K562 (cell line): ENCODE measurements at regions not wholly inside any gene's neighbourhood (a gene's known extent, or its start where the extent isn't known, plus 50 kb on each side); places are given as distances from the start of the nearest gene placed in this dataset.

Experiments used
- ATAC-seq: fragments of 200-7000 bp; cut with Tn5 transposase; 3 replicates; pipeline ENCODE4 v1.9.1; 2020; ENCODE audit warnings: moderate library complexity
- BruUV-seq: library from RNA; stranded (reverse); fragments of 400-500 nt; replicated peaks from 2 replicates; lab custom pipeline; 2021; lab: Mats Ljungman, UMichigan
- CTCF ChIA-PET: fragments of 300-600 bp; formaldehyde crosslinking; extraction: SDS; loops from one replicate; lab custom pipeline; 2021; ENCODE audit warnings: low intra/inter-chr PET ratio; lab: Yijun Ruan, JAX
- POLR2A ChIA-PET: fragments of 300-600, 350-650 bp; sonication (Branson Sonifier 250); formaldehyde crosslinking; extraction: SDS; loops from one replicate; lab custom pipeline; 2021; ENCODE audit warnings: antibody characterized with exemption, inconsistent platforms; lab: Yijun Ruan, JAX
- DNase-seq, 4 experiments: peaks; one replicate each; pipeline versions ENCODE4 v3.0.0 to v3.0.0-alpha.2; 2011 to 2018; ENCODE audit warnings: low spot score in 3 of 4, mixed read lengths in 3 of 4; ENCODE audit errors: extremely low read depth in 1 of 4
- FAIRE-seq: peaks from 2 replicates; lab custom pipeline; 2011; peaks lifted over from hg19 to GRCh38; lab: Jason Lieb, UNC
- H2AFZ ChIP-seq: 2 replicates; pipeline ENCODE4 v1.6.0; 2011; ENCODE audit warnings: low read depth, low read length, control low read depth, inconsistent platforms
- H3K27ac ChIP-seq: fragments of 200-600 bp; 3 replicates; pipeline ENCODE4 v1.8.0; 2011; ENCODE audit warnings: low read depth, mild to moderate bottlenecking, control low read depth, inconsistent platforms, low read length, moderate library complexity, mixed read lengths; ENCODE audit errors: extremely low read depth
- H3K27me3 ChIP-seq, 2 experiments: fragments of 300-600 bp in 1 of 2; 2 replicates in 1 of 2; 3 replicates in 1 of 2; pipeline versions ENCODE4 v1.6.0 to v1.8.0; 2011; ENCODE audit warnings: inconsistent platforms in 2 of 2, low read length in 2 of 2, mild to moderate bottlenecking in 1 of 2, mixed read lengths in 1 of 2, moderate library complexity in 1 of 2; ENCODE audit not compliant: control insufficient read depth in 2 of 2, insufficient read depth in 2 of 2
- H3K36me3 ChIP-seq: fragments of 300-600 bp; 3 replicates; pipeline ENCODE4 v1.8.0; 2011; ENCODE audit warnings: mild to moderate bottlenecking, low read length, inconsistent platforms; ENCODE audit not compliant: control insufficient read depth, insufficient read depth
- H3K4me1 ChIP-seq, 2 experiments: fragments of 200-600 bp in 1 of 2; replicated peaks in 1 of 2; 2 replicates in 1 of 2; 3 replicates in 1 of 2; pipeline versions ENCODE4 v1.5.1 to v1.8.0; 2011; ENCODE audit warnings: inconsistent platforms in 2 of 2, low read length in 2 of 2, mild to moderate bottlenecking in 1 of 2, mixed read lengths in 1 of 2, moderate library complexity in 1 of 2; ENCODE audit not compliant: control insufficient read depth in 2 of 2, insufficient read depth in 2 of 2
- H3K4me2 ChIP-seq: 2 replicates; pipeline ENCODE4 v1.6.1; 2011; ENCODE audit warnings: low read length, control low read depth, inconsistent platforms, mixed read lengths; ENCODE audit not compliant: insufficient read depth
- H3K4me3 ChIP-seq: fragments of 200-600 bp; sonication (generic), shearing (Covaris generic); 2 replicates; pipeline ENCODE4 v1.5.1; 2016; ENCODE audit warnings: control low read depth, inconsistent platforms
- H3K79me2 ChIP-seq: fragments of 200-600 bp; 3 replicates; pipeline ENCODE4 v1.8.0; 2011; ENCODE audit warnings: low read length, inconsistent platforms; ENCODE audit not compliant: control insufficient read depth, insufficient read depth
- H3K9ac ChIP-seq, 2 experiments: 2 replicates each; pipeline versions ENCODE4 v1.6.0 to v1.6.1; 2011; ENCODE audit warnings: low read depth in 2 of 2, low read length in 2 of 2, control low read depth in 1 of 2, inconsistent platforms in 1 of 2, mild to moderate bottlenecking in 1 of 2, mixed read lengths in 1 of 2; ENCODE audit not compliant: insufficient read depth in 1 of 2
- H3K9me1 ChIP-seq: one replicate; pipeline ENCODE4 v1.6.0; 2011; ENCODE audit warnings: inconsistent platforms, mild to moderate bottlenecking, low read length, moderate library complexity; ENCODE audit not compliant: control insufficient read depth, insufficient read depth
- H3K9me3 ChIP-seq: replicated peaks from 2 replicates; pipeline ENCODE4 v1.5.1; 2011; ENCODE audit warnings: low read depth, low read length, inconsistent platforms; ENCODE audit not compliant: control insufficient read depth, insufficient read depth
- H4K20me1 ChIP-seq: replicated peaks from 2 replicates; pipeline ENCODE4 v1.6.1; 2011; ENCODE audit warnings: low read length, inconsistent platforms, mixed read lengths; ENCODE audit not compliant: control insufficient read depth, insufficient read depth
- BCOR ChIP-seq: fragments of 450-650 bp; IDR thresholded peaks from 2 replicates; pipeline ENCODE4 v1.6.1; 2016
- BRF2 ChIP-seq: IDR thresholded peaks from 3 replicates; pipeline ENCODE4 v1.6.1; 2011; ENCODE audit warnings: borderline replicate concordance, mild to moderate bottlenecking; ENCODE audit not compliant: insufficient read length, insufficient read depth
- FOXJ2 ChIP-seq: fragments of 200-800 bp; sonication (Bioruptor generic); IDR thresholded peaks from 2 replicates; pipeline ENCODE4 v1.6.1; 2016; ENCODE audit warnings: missing genetic modification characterization, missing compliant biosample characterization
- KHSRP ChIP-seq: fragments of 450-650 bp; IDR thresholded peaks from 2 replicates; pipeline ENCODE4 v1.6.1; 2017
- TOE1 ChIP-seq, 2 experiments: fragments of 450-650 bp in 1 of 2; sonication (generic) in 1 of 2; formaldehyde crosslinking in 1 of 2; IDR thresholded peaks; 2 replicates each; pipeline versions ENCODE4 v1.7.1 to v1.8.0; 2016 to 2022; ENCODE audit warnings: borderline replicate concordance in 2 of 2, mild to moderate bottlenecking in 2 of 2, antibody characterized with exemption in 1 of 2, inconsistent platforms in 1 of 2, low read depth in 1 of 2, missing genetic modification reagents in 1 of 2, moderate library complexity in 1 of 2
- XRCC4 ChIP-seq: IDR thresholded peaks from one replicate; pipeline ENCODE4 v1.6.1; 2011; ENCODE audit not compliant: insufficient read depth, insufficient read length; ENCODE audit errors: extremely low read depth
- ZNF140 ChIP-seq: fragments of 250-450 bp; sonication (Bioruptor Pico); IDR thresholded peaks from 2 replicates; pipeline ENCODE4 v1.8.0; 2021; ENCODE audit warnings: moderate library complexity, mild to moderate bottlenecking, inconsistent platforms
- ZNF174 ChIP-seq: fragments of 250-450 bp; sonication (Bioruptor Pico); IDR thresholded peaks from 2 replicates; pipeline ENCODE4 v1.4.0; 2020; ENCODE audit warnings: mild to moderate bottlenecking
- WGBS: fragments of 100-300 bp; shearing (Covaris generic); methylation state at CpG from one replicate; pipeline ENCODE4 v1.1.6; 2016; ENCODE audit warnings: low coverage, mixed read lengths; ENCODE audit not compliant: insufficient coverage; ENCODE audit errors: missing lambda C conversion rate; 5-methylcytosine and 5-hydroxymethylcytosine counted together
- in situ Hi-C: fragments of 300-500 bp; cut with MboI; formaldehyde crosslinking; loops from 4 replicates; pipeline ENCODE4 v1.15.0; 2018; ENCODE audit warnings: inconsistent platforms, mixed read lengths
- intact Hi-C: fragments of 100-400 bp; cut with micrococcal nuclease; formaldehyde crosslinking; loops from 2 replicates; pipeline ENCODE4 v1.14.2; 2022
- TF ChIP-seq, protein P1 (sequence below), 2 experiments: fragments of 150-350 bp in 1 of 2; IDR thresholded peaks; 2 replicates each; pipeline ENCODE4 v1.6.1; 2012 to 2016; ENCODE audit warnings: low read depth in 2 of 2, low read length in 2 of 2, mild to moderate bottlenecking in 1 of 2, moderate library complexity in 1 of 2
- TF ChIP-seq, protein P2 (sequence below): sonication (generic); formaldehyde crosslinking; IDR thresholded peaks from 2 replicates; pipeline ENCODE4 v1.8.1; 2023; ENCODE audit warnings: mild to moderate bottlenecking, missing genetic modification reagents
- TF ChIP-seq, protein P3 (sequence below): fragments of 150-350 bp; IDR thresholded peaks from 2 replicates; pipeline ENCODE4 v1.6.1; 2014; ENCODE audit warnings: low read depth, mild to moderate bottlenecking, low read length, borderline replicate concordance

DNA sequence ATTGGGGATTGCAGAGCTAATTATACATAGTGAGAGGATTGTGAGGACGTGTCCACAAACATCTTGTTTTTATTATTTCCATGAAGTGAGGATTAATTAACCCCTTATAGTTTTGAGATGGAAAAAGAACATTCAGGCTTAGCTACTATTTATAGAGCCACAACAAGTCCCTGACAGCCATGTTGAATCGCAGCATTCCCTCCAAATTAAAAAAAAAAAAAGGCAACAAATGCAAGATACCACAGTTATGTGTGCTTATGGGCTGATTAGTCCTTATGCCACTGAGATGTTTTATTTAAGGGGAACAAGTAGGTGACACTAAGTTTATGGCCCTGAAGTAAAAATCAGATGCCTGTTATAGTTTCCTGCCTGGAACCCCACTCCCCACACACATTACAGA lies 350.3 kb downstream of the GPAM start (continued):
- TF ChIP-seq TOE1 (IDR thresholded peaks at IDR 0.05; ENCODE audit: borderline replicate concordance) (no peak), TOE1 (CRISPR knock-in tag; IDR thresholded peaks at IDR 0.05; ENCODE audit: borderline replicate concordance, low read depth) (no peak), KHSRP (no peak), FOXJ2 (tag) (no peak), BRF2 (no peak)
- TF ChIP-seq, protein P1, sequence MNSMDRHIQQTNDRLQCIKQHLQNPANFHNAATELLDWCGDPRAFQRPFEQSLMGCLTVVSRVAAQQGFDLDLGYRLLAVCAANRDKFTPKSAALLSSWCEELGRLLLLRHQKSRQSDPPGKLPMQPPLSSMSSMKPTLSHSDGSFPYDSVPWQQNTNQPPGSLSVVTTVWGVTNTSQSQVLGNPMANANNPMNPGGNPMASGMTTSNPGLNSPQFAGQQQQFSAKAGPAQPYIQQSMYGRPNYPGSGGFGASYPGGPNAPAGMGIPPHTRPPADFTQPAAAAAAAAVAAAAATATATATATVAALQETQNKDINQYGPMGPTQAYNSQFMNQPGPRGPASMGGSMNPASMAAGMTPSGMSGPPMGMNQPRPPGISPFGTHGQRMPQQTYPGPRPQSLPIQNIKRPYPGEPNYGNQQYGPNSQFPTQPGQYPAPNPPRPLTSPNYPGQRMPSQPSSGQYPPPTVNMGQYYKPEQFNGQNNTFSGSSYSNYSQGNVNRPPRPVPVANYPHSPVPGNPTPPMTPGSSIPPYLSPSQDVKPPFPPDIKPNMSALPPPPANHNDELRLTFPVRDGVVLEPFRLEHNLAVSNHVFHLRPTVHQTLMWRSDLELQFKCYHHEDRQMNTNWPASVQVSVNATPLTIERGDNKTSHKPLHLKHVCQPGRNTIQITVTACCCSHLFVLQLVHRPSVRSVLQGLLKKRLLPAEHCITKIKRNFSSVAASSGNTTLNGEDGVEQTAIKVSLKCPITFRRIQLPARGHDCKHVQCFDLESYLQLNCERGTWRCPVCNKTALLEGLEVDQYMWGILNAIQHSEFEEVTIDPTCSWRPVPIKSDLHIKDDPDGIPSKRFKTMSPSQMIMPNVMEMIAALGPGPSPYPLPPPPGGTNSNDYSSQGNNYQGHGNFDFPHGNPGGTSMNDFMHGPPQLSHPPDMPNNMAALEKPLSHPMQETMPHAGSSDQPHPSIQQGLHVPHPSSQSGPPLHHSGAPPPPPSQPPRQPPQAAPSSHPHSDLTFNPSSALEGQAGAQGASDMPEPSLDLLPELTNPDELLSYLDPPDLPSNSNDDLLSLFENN (IDR thresholded peaks at IDR 0.05; ENCODE audit: low read depth in 2 of 2, low read length in 2 of 2), result no peak
- TF ChIP-seq, all 486 proteins: peak for 0

- H3K9ac ChIP-seq, result no peak overlapping the region
- no peak for ATAC-seq
- no peaks in the 10 kb centered on the region for H4K20me1 ChIP-seq
- CTCF ChIA-PET, result no interaction called here
- H3K4me2 ChIP-seq, result no peak overlapping the region
- POLR2A ChIA-PET, result no interaction called here
- H3K9me1 ChIP-seq, result no peaks in the 10 kb centered on the region
- H3K36me3 ChIP-seq, result no peaks in the 10 kb centered on the region
- no TSS peak for BruUV-seq
- FAIRE-seq, result no peak
- H3K79me2 ChIP-seq, result no peaks in the 10 kb centered on the region
- no peaks in the 10 kb centered on the region for H3K9me3 ChIP-seq
- H3K4me1 ChIP-seq, result no peaks in the 10 kb centered on the region
- no peak for DNase-seq
- H2AFZ ChIP-seq, result no peak overlapping the region
- 1% methylated on average over 8 of the region's 8 CpGs for WGBS
- H3K4me3 ChIP-seq, result no peak overlapping the region
- intact Hi-C loops (no loop called here), in situ Hi-C loops (no loop called here)
- no peak overlapping the region for H3K27ac ChIP-seq
- H3K27me3 ChIP-seq, result no peaks in the 10 kb centered on the region
- TF ChIP-seq, protein P2, sequence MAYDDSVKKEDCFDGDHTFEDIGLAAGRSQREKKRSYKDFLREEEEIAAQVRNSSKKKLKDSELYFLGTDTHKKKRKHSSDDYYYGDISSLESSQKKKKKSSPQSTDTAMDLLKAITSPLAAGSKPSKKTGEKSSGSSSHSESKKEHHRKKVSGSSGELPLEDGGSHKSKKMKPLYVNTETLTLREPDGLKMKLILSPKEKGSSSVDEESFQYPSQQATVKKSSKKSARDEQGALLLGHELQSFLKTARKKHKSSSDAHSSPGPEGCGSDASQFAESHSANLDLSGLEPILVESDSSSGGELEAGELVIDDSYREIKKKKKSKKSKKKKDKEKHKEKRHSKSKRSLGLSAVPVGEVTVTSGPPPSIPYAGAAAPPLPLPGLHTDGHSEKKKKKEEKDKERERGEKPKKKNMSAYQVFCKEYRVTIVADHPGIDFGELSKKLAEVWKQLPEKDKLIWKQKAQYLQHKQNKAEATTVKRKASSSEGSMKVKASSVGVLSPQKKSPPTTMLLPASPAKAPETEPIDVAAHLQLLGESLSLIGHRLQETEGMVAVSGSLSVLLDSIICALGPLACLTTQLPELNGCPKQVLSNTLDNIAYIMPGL (CRISPR knock-in tag), result no peak
- TF ChIP-seq ZNF174 (CRISPR knock-in tag) (no peak), ZNF140 (no peak), XRCC4 (no peak), BCOR (no peak)
- TF ChIP-seq, protein P3, sequence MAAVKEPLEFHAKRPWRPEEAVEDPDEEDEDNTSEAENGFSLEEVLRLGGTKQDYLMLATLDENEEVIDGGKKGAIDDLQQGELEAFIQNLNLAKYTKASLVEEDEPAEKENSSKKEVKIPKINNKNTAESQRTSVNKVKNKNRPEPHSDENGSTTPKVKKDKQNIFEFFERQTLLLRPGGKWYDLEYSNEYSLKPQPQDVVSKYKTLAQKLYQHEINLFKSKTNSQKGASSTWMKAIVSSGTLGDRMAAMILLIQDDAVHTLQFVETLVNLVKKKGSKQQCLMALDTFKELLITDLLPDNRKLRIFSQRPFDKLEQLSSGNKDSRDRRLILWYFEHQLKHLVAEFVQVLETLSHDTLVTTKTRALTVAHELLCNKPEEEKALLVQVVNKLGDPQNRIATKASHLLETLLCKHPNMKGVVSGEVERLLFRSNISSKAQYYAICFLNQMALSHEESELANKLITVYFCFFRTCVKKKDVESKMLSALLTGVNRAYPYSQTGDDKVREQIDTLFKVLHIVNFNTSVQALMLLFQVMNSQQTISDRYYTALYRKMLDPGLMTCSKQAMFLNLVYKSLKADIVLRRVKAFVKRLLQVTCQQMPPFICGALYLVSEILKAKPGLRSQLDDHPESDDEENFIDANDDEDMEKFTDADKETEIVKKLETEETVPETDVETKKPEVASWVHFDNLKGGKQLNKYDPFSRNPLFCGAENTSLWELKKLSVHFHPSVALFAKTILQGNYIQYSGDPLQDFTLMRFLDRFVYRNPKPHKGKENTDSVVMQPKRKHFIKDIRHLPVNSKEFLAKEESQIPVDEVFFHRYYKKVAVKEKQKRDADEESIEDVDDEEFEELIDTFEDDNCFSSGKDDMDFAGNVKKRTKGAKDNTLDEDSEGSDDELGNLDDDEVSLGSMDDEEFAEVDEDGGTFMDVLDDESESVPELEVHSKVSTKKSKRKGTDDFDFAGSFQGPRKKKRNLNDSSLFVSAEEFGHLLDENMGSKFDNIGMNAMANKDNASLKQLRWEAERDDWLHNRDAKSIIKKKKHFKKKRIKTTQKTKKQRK, result no peak
Measured at GRCh38 chr10:111835574-111835973, 348.0 kb downstream of the GPAM start.
